Thymus (tissue), 11 donors: ENCODE measurements at regions not wholly inside any gene's neighbourhood (a gene's known extent, or its start where the extent isn't known, plus 50 kb on each side); places are given as distances from the start of the nearest gene placed in this dataset.

Experiments
- DNase-seq, 9 donors: peaks; one replicate each; pipeline ENCODE4 v3.0.0-alpha.2; 2013; ENCODE audit warnings: low spot score in 9 of 9, low read depth in 6 of 9, missing footprints in 1 of 9
- H3K27ac ChIP-seq, 2 donors: one replicate each; pipeline ENCODE4 v1.5.1; 2013; ENCODE audit warnings: control low read depth in 1 of 2, low read depth in 1 of 2, low read length in 1 of 2, mild to moderate bottlenecking in 1 of 2, moderate library complexity in 1 of 2
- H3K27me3 ChIP-seq, 2 donors: one replicate each; pipeline ENCODE4 v1.5.1; 2013; ENCODE audit warnings: low read length in 1 of 2; ENCODE audit not compliant: control insufficient read depth in 2 of 2, insufficient read depth in 1 of 2
- H3K36me3 ChIP-seq, 2 donors: one replicate each; pipeline ENCODE4 v1.5.1; 2013; ENCODE audit warnings: low read length in 1 of 2, mild to moderate bottlenecking in 1 of 2, moderate library complexity in 1 of 2; ENCODE audit not compliant: control insufficient read depth in 2 of 2, insufficient read depth in 2 of 2
- H3K4me1 ChIP-seq, 2 donors: one replicate each; pipeline ENCODE4 v1.5.1; 2013; ENCODE audit warnings: low read length in 2 of 2; ENCODE audit not compliant: control insufficient read depth in 2 of 2, insufficient read depth in 2 of 2
- H3K4me3 ChIP-seq, 2 donors: one replicate each; pipeline ENCODE4 v1.5.1; 2013; ENCODE audit warnings: low read length in 2 of 2, control low read depth in 1 of 2, mild to moderate bottlenecking in 1 of 2
- H3K9me3 ChIP-seq, 2 donors: one replicate each; pipeline ENCODE4 v1.5.1; 2013; ENCODE audit warnings: low read length in 1 of 2, mild to moderate bottlenecking in 1 of 2; ENCODE audit not compliant: control insufficient read depth in 2 of 2, insufficient read depth in 1 of 2
- WGBS: extraction: QIAGEN DNeasy Blood & Tissue Kit; methylation state at CpG from one replicate; pipeline ENCODE4 v1.1.7; 2013; 5-methylcytosine and 5-hydroxymethylcytosine counted together
- donor health status: healthy.

GRCh38 chr2:226515344-226516055, 284.1 kb downstream of the IRS1 start:
- no peak overlapping the region for H3K27ac ChIP-seq
- WGBS: 85% methylated on average over 4 of the region's 4 CpGs
- no peaks in the 10 kb centered on the region for H3K36me3 ChIP-seq
- DNase-seq: no peak
- no peaks in the 10 kb centered on the region for H3K27me3 ChIP-seq
- H3K9me3 ChIP-seq: no peaks in the 10 kb centered on the region
- no peak overlapping the region for H3K4me3 ChIP-seq
- H3K4me1 ChIP-seq: no peaks in the 10 kb centered on the region

GRCh38 chr2:226514895-226515294, 284.7 kb downstream of the IRS1 start:
- H3K27ac ChIP-seq: no peak overlapping the region
- no peaks in the 10 kb centered on the region for H3K4me1 ChIP-seq
- H3K4me3 ChIP-seq: no peak overlapping the region
- no peaks in the 10 kb centered on the region for H3K36me3 ChIP-seq
- H3K9me3 ChIP-seq: no peaks in the 10 kb centered on the region
- 99% methylated on average over 1 of the region's 1 CpG for WGBS
- DNase-seq: no peak
- no peaks in the 10 kb centered on the region for H3K27me3 ChIP-seq

GRCh38 chr2:226511311-226511710, 288.3 kb downstream of the IRS1 start:
- DNase-seq: no peak
- no peaks in the 10 kb centered on the region for H3K27me3 ChIP-seq
- H3K9me3 ChIP-seq: no peaks in the 10 kb centered on the region
- no peak overlapping the region for H3K27ac ChIP-seq
- WGBS: 95% methylated on average over 4 of the region's 4 CpGs
- no peaks in the 10 kb centered on the region for H3K4me1 ChIP-seq
- no peak overlapping the region for H3K4me3 ChIP-seq
- no peaks in the 10 kb centered on the region for H3K36me3 ChIP-seq

- WGBS: 84% methylated on average over 2 of the region's 2 CpGs
- DNase-seq: no peak
- no peaks in the 10 kb centered on the region for H3K36me3 ChIP-seq
- no peaks in the 10 kb centered on the region for H3K9me3 ChIP-seq
- H3K27me3 ChIP-seq: no peaks in the 10 kb centered on the region
- H3K27ac ChIP-seq: no peak overlapping the region
- H3K4me3 ChIP-seq: no peak overlapping the region
- H3K4me1 ChIP-seq: no peaks in the 10 kb centered on the region
Measured at GRCh38 chr2:226508683-226509082, 290.9 kb downstream of the IRS1 start.

- H3K4me3 ChIP-seq: no peak overlapping the region
- H3K4me1 ChIP-seq: no peaks in the 10 kb centered on the region
- WGBS: 84% methylated on average over 3 of the region's 3 CpGs
- no peaks in the 10 kb centered on the region for H3K27me3 ChIP-seq
- DNase-seq: no peak
- no peaks in the 10 kb centered on the region for H3K9me3 ChIP-seq
- no peak overlapping the region for H3K27ac ChIP-seq
- no peaks in the 10 kb centered on the region for H3K36me3 ChIP-seq
Measured at GRCh38 chr2:226508005-226508404, 291.6 kb downstream of the IRS1 start.

GRCh38 chr2:226497146-226497909, 302.3 kb downstream of the IRS1 start:
- no peaks in the 10 kb centered on the region for H3K4me1 ChIP-seq
- no peak overlapping the region for H3K27ac ChIP-seq
- WGBS: 92% methylated on average over 4 of the region's 4 CpGs
- no peak overlapping the region for H3K4me3 ChIP-seq
- no peaks in the 10 kb centered on the region for H3K27me3 ChIP-seq
- DNase-seq: no peak
- no peaks in the 10 kb centered on the region for H3K36me3 ChIP-seq
- no peaks in the 10 kb centered on the region for H3K9me3 ChIP-seq

- Histone ChIP-seq H3K27me3 (no peaks in the 10 kb centered on the region), H3K4me1 (no peaks in the 10 kb centered on the region), H3K9me3 (no peaks in the 10 kb centered on the region), H3K4me3 (no peak overlapping the region), H3K27ac (no peak overlapping the region), H3K36me3 (no peaks in the 10 kb centered on the region)
- DNase-seq: no peak
- WGBS: 93% methylated on average over 2 of the region's 2 CpGs
Measured at GRCh38 chr2:226496273-226496550, 303.4 kb downstream of the IRS1 start.

- 82% methylated on average over 9 of the region's 9 CpGs for WGBS
- no peaks in the 10 kb centered on the region for H3K9me3 ChIP-seq
- no peaks in the 10 kb centered on the region for H3K27me3 ChIP-seq
- no peak overlapping the region for H3K27ac ChIP-seq
- no peaks in the 10 kb centered on the region for H3K36me3 ChIP-seq
- DNase-seq: no peak
- H3K4me1 ChIP-seq: no peaks in the 10 kb centered on the region
- H3K4me3 ChIP-seq: no peak overlapping the region
Measured at GRCh38 chr2:226495466-226496272, 304.0 kb downstream of the IRS1 start.

GRCh38 chr2:226491112-226491511, 308.5 kb downstream of the IRS1 start:
- no peak overlapping the region for H3K27ac ChIP-seq
- H3K9me3 ChIP-seq: no peaks in the 10 kb centered on the region
- WGBS: 87% methylated on average over 1 of the region's 1 CpG
- no peaks in the 10 kb centered on the region for H3K4me1 ChIP-seq
- DNase-seq: no peak
- no peaks in the 10 kb centered on the region for H3K27me3 ChIP-seq
- no peaks in the 10 kb centered on the region for H3K36me3 ChIP-seq
- no peak overlapping the region for H3K4me3 ChIP-seq
